GM19452 (cell line): ENCODE measurements at regions not wholly inside any gene's neighbourhood (a gene's known extent, or its start where the extent isn't known, plus 50 kb on each side); places are given as distances from the start of the nearest gene placed in this dataset.

Source experiments
- ATAC-seq: cut with Tn5 transposase; IDR thresholded peaks from one replicate; pipeline ENCODE4 v1.9.1; 2021; ENCODE audit not compliant: unreplicated experiment

GRCh38 chr9:108724122-108724521 lies 131.7 kb downstream of the ACTL7B start:
- ATAC-seq: no peak

- no peak for ATAC-seq
Observed at GRCh38 chr9:108722396-108722795, 133.4 kb downstream of the ACTL7B start.

- ATAC-seq: no peak
Observed at GRCh38 chr9:108720191-108720642, 135.6 kb downstream of the ACTL7B start.

GRCh38 chr9:108710424-108710823 lies 145.4 kb downstream of the ACTL7B start:
- ATAC-seq: no peak

GRCh38 chr9:108709997-108710396 lies 145.8 kb downstream of the ACTL7B start:
- ATAC-seq: no peak

- ATAC-seq: no peak
Observed at GRCh38 chr9:108709126-108709525, 146.7 kb downstream of the ACTL7B start.

GRCh38 chr9:108708448-108708847 lies 147.3 kb downstream of the ACTL7B start:
- no peak for ATAC-seq

GRCh38 chr9:108707120-108707519 lies 148.7 kb downstream of the ACTL7B start:
- ATAC-seq: no peak

- ATAC-seq: no peak
Observed at GRCh38 chr9:108704156-108704852, 151.5 kb downstream of the ACTL7B start.

- ATAC-seq: no peak
Observed at GRCh38 chr9:108703429-108703828, 152.4 kb downstream of the ACTL7B start.

- ATAC-seq: no peak
Observed at GRCh38 chr9:108702681-108703080, 153.1 kb downstream of the ACTL7B start.

GRCh38 chr9:108698801-108699200 lies 157.0 kb downstream of the ACTL7B start:
- ATAC-seq: no peak

- no peak for ATAC-seq
Observed at GRCh38 chr9:108698231-108698630, 157.6 kb downstream of the ACTL7B start.

- ATAC-seq: no peak
Observed at GRCh38 chr9:108696156-108696555, 159.6 kb downstream of the ACTL7B start.

- no peak for ATAC-seq
Observed at GRCh38 chr9:108694170-108694569, 161.6 kb downstream of the ACTL7B start.

GRCh38 chr9:108691614-108692013 lies 164.2 kb downstream of the ACTL7B start:
- no peak for ATAC-seq

- no peak for ATAC-seq
Observed at GRCh38 chr9:108688676-108689075, 167.1 kb downstream of the ACTL7B start.

- no peak for ATAC-seq
Observed at GRCh38 chr9:108688051-108688450, 167.7 kb downstream of the ACTL7B start.

GRCh38 chr9:108687006-108687987 lies 168.5 kb downstream of the ACTL7B start:
- ATAC-seq: no peak

GRCh38 chr9:108684288-108685025 lies 171.3 kb downstream of the ACTL7B start:
- no peak for ATAC-seq

- ATAC-seq: no peak
Observed at GRCh38 chr9:108683245-108683644, 172.5 kb downstream of the ACTL7B start.
